ENCODE measurements at regions not wholly inside any gene's neighbourhood (a gene's known extent, or its start where the extent isn't known, plus 50 kb on each side); places are given as distances from the start of the nearest gene placed in this dataset.

DNA sequence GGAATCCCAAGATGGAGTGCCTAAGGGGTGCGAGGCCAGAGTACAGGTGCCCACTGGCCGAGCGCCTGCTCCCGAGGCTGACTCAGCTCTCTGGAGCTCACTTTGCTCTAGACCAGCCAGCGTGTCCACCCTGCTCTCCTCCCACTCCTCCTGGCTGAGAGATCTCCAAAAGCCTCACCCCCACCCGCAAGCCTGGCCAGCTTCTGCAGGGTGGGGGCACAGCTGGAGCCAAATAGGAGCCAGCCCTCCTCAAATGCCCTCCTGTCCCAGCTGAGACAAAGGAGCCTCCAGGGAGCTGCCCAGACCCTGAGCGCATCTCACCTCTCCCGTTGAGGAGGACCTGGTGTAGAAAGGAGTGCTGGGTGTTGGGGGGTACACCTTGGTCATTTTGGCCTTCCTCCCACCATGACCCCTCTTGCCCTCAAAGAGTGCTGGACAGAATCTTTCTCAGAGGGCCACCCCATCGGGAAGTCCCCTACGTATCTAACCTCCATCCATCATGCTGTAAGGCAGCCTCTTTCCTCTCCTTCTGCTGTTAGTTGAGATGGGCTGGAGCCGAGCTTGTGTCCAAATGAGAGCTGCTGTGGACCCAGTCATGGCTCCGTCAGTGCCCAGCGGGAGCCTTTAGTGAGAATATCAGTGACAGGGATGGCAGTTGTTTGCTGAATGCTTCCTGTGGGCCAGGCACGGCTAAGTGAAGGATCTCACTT, 123.9 kb upstream of the VSTM2B start:
- DNase-seq: peak; percentile 20

DNA sequence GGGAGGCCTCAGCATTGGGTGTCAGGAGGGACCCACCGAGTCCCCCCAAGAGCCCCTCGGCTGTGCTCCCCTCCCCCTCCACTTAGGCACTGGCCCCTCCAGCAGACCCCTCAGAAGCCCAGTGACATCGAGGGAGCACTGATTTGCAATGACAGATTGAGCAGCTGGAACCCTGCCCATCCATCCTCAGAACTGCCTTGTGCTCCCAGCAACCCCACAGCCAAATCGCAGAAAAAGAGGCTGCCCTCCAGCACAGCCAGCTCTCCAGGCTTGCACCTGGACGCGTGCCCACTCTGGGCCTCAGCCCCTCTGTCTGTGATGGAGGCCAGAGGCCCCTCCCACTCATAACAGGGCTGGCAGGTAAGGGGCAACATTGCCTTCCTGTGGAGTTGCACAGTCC, 123.2 kb upstream of the VSTM2B start:
- peak; percentile 45 for DNase-seq

GRCh38 chr19:29404015-29404414, 121.8 kb upstream of the VSTM2B start:
- peak; percentile 26 for DNase-seq

GRCh38 chr19:29404951-29405727, 120.7 kb upstream of the VSTM2B start:
- peak; percentile 80 for DNase-seq

- no peak for DNase-seq
Observed at GRCh38 chr19:29405728-29405995, 120.1 kb upstream of the VSTM2B start.

GRCh38 chr19:29409076-29409862, 116.5 kb upstream of the VSTM2B start:
- DNase-seq: no peak

- no peak for DNase-seq
Observed at GRCh38 chr19:29410601-29411000, 115.2 kb upstream of the VSTM2B start.

DNA sequence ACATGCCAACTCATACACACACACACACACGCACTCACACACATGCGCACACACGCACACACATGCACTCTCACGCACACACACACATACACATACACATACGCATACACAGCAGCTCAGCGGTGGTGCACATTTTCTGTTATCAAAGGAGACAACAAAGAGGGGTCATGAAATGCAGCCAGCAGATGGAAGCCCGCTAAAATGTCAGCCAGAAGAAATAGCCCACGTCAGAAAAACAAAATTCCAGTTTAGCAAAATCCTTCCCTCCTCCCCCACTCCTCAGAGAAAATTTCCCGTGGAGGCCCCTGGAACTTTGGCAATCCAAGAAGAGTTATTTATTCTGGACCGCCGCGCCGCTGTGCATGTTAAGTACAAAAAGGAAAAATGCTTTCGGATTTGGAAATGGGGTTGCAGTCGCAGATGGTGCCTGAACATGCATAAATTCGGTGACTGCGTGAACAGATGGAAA, 114.6 kb upstream of the VSTM2B start:
- DNase-seq: no peak

DNA sequence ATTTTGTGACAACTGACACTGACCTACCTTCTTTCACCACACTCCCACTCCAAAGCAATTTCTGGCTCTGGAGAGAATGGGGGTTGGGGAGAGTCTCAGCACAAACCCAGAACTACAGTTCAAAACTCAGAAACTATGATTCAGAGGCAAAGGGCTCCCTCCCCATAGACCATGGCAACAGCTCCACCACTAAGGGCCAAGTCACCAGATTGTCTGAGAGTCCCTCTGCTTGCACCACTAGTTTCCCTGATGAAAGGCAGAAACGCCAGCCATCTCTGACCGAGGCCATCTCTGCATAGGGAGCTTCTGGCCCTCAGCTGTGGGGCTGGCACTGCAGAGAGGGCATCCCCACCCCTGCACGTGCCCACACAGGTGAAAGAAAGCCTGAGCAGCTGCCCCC, 112.4 kb upstream of the VSTM2B start:
- no peak for DNase-seq

GRCh38 chr19:29415507-29415906, 110.3 kb upstream of the VSTM2B start:
- no peak for DNase-seq

DNA sequence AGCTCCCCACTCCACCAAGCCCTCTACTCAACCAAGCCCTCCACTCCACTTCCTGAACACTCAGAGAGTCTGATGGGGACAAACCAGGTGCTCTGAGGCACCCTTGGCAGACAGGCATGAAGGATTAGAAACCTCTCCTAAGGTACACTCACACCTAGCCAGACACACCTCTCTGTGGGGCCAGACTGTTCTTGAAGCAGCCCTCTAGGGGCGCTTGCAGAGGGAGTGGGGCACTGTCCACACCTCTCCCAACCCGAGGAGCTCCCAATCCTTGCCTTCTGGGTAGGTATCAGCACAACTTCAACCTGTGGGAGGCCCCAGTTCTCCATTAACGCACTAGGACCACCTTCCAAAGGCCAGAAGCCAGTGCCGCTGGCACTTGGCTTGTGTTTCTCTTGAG, 108.7 kb upstream of the VSTM2B start:
- no peak for DNase-seq

DNA sequence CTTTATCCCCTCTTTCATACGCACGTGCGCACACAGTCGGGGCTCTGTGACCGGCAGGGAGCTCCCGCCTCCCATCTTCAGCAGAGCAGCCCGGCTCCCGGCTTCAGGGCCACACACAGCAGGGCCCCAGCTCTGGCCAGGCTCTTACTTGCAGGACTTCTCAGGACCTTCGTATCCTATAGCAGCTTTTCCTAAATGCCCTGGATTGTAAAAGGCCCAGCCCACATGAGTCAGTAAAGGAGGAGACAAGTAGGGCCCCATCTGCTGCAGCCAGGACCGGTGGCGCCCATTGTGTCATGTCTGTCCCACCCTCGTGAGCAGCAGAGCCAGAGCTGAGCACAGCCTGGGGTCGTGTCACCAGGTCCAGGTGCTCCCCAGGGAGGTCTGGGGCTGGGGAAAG, 107.6 kb upstream of the VSTM2B start:
- DNase-seq: no peak

DNA sequence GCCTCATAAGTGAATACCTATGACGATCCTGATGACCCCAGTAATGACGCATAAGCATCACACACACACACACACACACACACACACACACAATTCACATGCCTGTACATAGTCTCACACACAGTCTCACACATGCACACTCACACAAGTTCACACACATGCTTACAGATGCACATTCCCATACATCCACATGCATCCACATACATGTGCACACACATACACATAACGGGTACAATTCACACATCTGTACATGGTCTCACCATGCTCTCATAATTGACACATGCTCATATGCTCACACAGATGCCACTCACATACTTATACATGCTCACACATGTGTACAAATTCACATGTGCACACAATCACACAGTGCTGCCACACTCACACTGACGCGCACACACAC, 105.7 kb upstream of the VSTM2B start:
- no peak for DNase-seq

DNA sequence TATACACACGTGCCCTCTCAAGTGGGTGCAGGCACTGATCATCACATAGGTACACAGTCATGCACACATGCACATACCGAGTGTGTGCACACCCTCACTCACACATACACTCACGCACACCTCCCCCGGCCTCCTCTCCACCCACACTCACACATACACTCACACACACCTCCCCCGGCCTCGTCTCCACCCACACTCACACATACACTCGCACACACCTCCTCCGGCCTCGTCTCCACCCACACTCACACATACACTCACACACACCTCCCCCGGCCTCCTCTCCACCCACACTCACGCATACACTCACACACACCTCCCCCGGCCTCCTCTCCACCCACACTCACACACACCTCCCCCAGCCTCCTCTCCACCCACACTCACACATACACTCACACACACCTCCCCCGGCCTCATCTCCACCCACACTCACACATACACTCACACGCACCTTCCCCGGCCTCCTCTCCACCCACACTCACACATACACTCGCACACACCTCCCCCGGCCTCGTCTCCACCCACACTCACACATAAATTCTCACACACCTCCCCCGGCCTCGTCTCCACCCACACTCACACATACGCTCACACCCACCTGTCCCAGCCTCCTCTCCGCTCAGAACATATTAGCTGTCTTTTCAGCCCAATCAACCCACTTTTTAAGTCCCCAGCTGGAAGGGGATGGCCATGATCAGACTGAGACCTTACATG, 105.2 kb upstream of the VSTM2B start:
- DNase-seq: no peak

DNA sequence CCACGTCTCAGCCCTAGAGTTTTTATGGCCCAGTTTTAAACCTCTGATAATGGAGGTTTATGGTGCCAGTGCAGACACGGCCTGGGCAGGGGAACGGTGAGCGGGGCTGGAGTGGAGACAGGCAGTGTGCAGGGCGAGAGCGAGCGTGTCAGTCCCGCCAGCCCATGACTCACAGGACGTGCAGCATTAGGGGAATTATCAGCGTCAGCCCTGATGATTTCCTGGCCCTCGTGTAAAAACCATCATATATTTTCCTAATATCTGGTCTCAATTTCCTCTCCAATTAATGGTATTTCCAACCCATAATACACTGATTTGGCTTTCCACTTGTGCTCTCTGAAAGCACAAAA, 104.6 kb upstream of the VSTM2B start:
- DNase-seq: no peak

- no peak for DNase-seq
Observed at GRCh38 chr19:29422047-29422446, 103.7 kb upstream of the VSTM2B start.

DNA sequence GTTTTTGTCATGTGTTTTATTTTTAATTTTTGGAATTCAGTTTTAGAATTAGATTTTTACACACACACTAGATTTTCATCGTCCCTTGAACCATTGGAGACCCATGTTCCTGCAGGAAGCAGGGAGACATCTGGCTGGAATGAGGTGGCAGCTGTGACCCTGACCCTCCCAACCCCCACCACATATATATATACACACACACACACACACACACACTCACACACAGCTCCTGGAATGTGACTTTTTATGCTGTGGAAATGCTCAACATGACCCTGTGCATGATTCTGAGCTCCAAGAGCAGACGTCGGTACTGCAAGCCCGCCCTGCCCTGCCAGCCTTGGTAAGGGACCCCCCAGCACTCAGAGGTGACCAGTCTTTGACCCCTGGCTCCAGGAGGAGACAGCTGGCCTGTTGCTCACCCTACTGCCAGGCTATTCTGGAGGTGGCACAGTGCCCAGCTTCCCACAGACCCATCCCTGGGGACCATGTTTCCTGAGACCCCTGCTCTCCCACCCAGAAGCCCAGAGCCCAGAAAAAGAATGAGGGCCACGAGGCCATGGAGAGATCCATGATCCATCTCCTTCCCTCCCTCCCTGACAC, 103.2 kb upstream of the VSTM2B start:
- DNase-seq: no peak

GRCh38 chr19:29428071-29428470, 97.7 kb upstream of the VSTM2B start:
- DNase-seq: no peak

DNA sequence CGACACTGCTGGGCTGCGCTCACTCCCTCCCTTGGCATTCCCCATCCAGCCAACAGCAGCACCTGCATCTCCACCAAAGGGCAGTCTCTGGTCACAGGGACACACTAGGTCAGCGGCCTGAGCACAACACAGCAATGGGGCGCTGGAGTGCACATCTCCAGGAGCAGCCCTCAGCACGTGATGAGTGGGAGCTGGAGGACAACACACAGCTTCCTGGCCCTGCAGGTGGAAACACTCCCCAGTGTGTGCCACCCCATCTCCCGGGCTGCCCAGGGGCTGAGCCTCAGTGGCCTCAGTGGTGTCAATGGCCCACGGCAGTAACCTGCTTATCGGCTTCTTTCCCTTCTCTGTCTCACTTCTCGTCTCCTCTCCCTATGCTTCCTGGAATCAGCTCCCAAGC, 96.8 kb upstream of the VSTM2B start:
- DNase-seq: no peak

- DNase-seq: no peak
Observed at GRCh38 chr19:29429581-29429980, 96.2 kb upstream of the VSTM2B start.

DNA sequence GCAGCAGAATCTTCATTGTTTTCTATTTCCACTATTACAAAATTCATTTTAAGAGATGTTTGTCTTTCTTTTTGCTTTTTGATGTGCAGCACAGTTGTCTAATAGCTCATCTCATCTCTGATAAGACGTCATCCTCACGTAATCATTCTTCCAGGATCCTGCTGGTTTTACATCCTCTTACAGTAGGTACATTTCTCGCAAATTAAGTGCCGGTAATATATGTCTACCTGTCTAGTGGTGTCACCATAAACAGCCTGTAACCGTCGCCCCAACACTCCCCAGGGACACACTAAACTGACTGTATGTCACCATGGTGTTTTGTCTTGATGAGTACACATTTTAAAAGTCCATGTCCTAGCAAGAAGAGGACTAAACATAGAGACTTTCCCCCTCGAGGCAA, 94.5 kb upstream of the VSTM2B start:
- no peak for DNase-seq

DNA sequence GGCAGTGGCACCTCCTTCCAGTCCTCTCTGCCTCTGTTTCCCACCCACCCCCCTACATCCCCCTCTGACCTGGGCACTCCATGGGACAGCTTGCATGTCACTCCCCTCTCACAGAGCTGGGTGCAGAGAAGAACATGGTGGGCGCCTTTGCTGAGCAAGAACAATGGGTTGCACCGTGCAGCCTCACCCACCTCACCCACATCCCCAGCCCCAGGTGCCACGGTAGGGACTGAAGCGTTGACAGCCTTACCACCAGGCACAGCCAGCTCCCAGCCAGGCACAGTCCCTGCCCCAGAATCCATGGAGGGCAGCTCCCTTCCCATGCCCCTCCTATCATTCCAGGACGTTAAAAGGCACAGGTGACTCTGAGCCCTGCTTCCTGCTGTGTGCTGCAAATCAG, 93.1 kb upstream of the VSTM2B start:
- no peak for DNase-seq

DNA sequence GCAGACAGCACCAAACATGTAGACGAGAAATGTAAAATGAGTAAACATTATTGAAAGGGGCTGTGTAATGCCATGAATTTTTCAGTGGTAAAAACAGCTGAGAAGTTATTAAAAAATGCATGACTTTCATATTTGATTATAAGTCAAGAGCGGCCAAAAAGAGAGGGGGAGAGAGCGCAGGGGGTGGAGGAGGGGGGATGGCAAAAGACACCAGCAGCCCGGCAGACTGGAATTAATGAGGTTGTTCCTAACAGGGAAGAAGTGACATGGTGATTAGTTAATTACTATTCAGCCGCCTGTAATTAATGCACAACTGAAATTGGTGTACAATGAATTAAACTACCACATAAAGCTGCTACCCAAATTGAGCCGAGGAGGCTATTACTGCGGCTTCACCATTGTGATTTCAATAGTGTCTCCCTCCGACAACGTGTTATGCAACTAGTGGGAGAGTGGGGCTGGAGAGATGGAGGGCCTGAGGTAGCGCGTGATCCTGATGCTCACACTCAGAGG, 89.1 kb upstream of the VSTM2B start:
- DNase-seq: no peak

Measured in NCI-H1092 (cell line).